ENCODE measurements at regions not wholly inside any gene's neighbourhood (a gene's known extent, or its start where the extent isn't known, plus 50 kb on each side); places are given as distances from the start of the nearest gene placed in this dataset.

- no peak for TF ChIP-seq CTCF (IDR thresholded peaks at IDR 0.05)
- no peak for TF ChIP-seq POLR2AphosphoS5 (IDR thresholded peaks at IDR 0.05)
- no peak for TF ChIP-seq POLR2A (IDR thresholded peaks at IDR 0.05)
- TF ChIP-seq EP300 (IDR thresholded peaks at IDR 0.05): no peak
These were observed 1443.7 kb upstream of the CADM2 start for GRCh38 chr3:83515123-83515522.
